Fibroblast of lung (primary cell): ENCODE measurements at regions not wholly inside any gene's neighbourhood (a gene's known extent, or its start where the extent isn't known, plus 50 kb on each side); places are given as distances from the start of the nearest gene placed in this dataset.

ENCODE experiments used
- CTCF ChIP-seq, 2 donors: IDR thresholded peaks in 1 of 2; conservative IDR thresholded peaks in 1 of 2; 1 replicate in 1 of 2; 2 replicates in 1 of 2; pipeline ENCODE4 v1.5.1; 2011 to 2012; ENCODE audit warnings: low read length in 2 of 2, control low read depth in 1 of 2, inconsistent platforms in 1 of 2, low read depth in 1 of 2, mild to moderate bottlenecking in 1 of 2
- EZH2 ChIP-seq: IDR thresholded peaks from 2 replicates; pipeline ENCODE4 v1.5.1; 2012; ENCODE audit warnings: low read length, control low read depth, mild to moderate bottlenecking; ENCODE audit errors: missing control alignments

GRCh38 chrX:81527881-81528440 is 326.1 kb downstream of the SH3BGRL start:
- TF ChIP-seq CTCF (conservative IDR thresholded peaks at IDR 0.05 in 1 of 2, IDR thresholded peaks at IDR 0.05 in 1 of 2; ENCODE audit: low read depth in 1 of 2, low read length in 2 of 2) (no peak), EZH2 (no peak)
